ENCODE measurements at regions not wholly inside any gene's neighbourhood (a gene's known extent, or its start where the extent isn't known, plus 50 kb on each side); places are given as distances from the start of the nearest gene placed in this dataset.

DNA sequence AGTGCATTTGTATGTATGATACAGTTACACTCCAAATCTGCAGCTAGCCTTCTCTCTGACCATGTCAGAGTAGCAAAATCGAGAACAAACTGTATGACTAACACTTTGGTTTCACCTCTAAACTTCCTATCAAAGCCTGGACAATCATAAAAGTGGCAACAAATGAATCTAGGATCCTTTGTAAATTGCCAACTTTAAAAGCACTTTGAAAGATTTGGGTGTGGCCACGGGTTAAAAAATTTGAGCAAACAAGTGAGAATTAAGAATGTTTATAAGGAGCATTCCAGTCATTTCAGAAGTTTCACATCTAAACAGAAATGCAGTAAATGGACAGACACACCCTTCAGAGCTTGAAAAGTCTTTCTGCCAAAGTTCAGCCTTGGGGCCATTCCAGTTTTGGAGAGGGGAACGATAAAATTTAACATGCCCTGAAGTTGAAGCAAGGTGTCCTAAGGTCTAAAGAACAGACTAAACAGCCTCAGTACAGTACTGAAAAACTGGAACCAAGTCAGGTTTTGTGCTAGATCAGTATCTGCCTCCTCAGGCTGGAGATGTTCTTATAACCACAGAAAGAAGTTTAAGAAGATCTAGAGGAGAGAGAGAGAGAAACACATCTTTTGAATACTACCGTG lies 181.9 kb upstream of the BDNF start:
- no peak for TF ChIP-seq CREB1 (CRISPR knock-in tag; IDR thresholded peaks at IDR 0.05; ENCODE audit: low read depth)
- TF ChIP-seq EZH2 (IDR thresholded peaks at IDR 0.05; ENCODE audit: low read depth, unreplicated experiment) = no peak
- TF ChIP-seq, protein P1, sequence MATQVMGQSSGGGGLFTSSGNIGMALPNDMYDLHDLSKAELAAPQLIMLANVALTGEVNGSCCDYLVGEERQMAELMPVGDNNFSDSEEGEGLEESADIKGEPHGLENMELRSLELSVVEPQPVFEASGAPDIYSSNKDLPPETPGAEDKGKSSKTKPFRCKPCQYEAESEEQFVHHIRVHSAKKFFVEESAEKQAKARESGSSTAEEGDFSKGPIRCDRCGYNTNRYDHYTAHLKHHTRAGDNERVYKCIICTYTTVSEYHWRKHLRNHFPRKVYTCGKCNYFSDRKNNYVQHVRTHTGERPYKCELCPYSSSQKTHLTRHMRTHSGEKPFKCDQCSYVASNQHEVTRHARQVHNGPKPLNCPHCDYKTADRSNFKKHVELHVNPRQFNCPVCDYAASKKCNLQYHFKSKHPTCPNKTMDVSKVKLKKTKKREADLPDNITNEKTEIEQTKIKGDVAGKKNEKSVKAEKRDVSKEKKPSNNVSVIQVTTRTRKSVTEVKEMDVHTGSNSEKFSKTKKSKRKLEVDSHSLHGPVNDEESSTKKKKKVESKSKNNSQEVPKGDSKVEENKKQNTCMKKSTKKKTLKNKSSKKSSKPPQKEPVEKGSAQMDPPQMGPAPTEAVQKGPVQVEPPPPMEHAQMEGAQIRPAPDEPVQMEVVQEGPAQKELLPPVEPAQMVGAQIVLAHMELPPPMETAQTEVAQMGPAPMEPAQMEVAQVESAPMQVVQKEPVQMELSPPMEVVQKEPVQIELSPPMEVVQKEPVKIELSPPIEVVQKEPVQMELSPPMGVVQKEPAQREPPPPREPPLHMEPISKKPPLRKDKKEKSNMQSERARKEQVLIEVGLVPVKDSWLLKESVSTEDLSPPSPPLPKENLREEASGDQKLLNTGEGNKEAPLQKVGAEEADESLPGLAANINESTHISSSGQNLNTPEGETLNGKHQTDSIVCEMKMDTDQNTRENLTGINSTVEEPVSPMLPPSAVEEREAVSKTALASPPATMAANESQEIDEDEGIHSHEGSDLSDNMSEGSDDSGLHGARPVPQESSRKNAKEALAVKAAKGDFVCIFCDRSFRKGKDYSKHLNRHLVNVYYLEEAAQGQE (IDR thresholded peaks at IDR 0.05; ENCODE audit: unreplicated experiment) = no peak
